WI38 (cell line): ENCODE measurements at regions not wholly inside any gene's neighbourhood (a gene's known extent, or its start where the extent isn't known, plus 50 kb on each side); places are given as distances from the start of the nearest gene placed in this dataset.

Experiments
- H3K4me3 ChIP-seq: 2 replicates; pipeline ENCODE4 v1.5.1; 2011; ENCODE audit warnings: low read depth, mild to moderate bottlenecking, control low read depth, low read length
- CTCF ChIP-seq: IDR thresholded peaks from 2 replicates; pipeline ENCODE4 v1.5.1; 2012; ENCODE audit warnings: low read depth, mild to moderate bottlenecking, control low read depth, low read length

- TF ChIP-seq CTCF = no peak
- H3K4me3 ChIP-seq = no peak overlapping the region
These were observed 155.1 kb upstream of the SOX4 start for GRCh38 chr6:21438237-21438985.

- H3K4me3 ChIP-seq = no peak overlapping the region
- TF ChIP-seq CTCF = no peak
These were observed 154.6 kb upstream of the SOX4 start for GRCh38 chr6:21438986-21439352.

GRCh38 chr6:21441386-21441785 lies 152.2 kb upstream of the SOX4 start:
- no peak for TF ChIP-seq CTCF
- H3K4me3 ChIP-seq = no peak overlapping the region

GRCh38 chr6:21442874-21443273 lies 150.7 kb upstream of the SOX4 start:
- no peak overlapping the region for H3K4me3 ChIP-seq
- no peak for TF ChIP-seq CTCF

- H3K4me3 ChIP-seq = no peak overlapping the region
- TF ChIP-seq CTCF = no peak
These were observed 148.8 kb upstream of the SOX4 start for GRCh38 chr6:21444711-21445260.

- no peak overlapping the region for H3K4me3 ChIP-seq
- no peak for TF ChIP-seq CTCF
These were observed 145.6 kb upstream of the SOX4 start for GRCh38 chr6:21447987-21448386.

GRCh38 chr6:21448485-21449109 lies 145.0 kb upstream of the SOX4 start:
- no peak for TF ChIP-seq CTCF
- no peak overlapping the region for H3K4me3 ChIP-seq
